Sigmoid colon (tissue), 6 donors: ENCODE measurements at regions not wholly inside any gene's neighbourhood (a gene's known extent, or its start where the extent isn't known, plus 50 kb on each side); places are given as distances from the start of the nearest gene placed in this dataset.

Source experiments
- DNase-seq: peaks from one replicate; pipeline ENCODE4 v3.0.0-alpha.2; 2019
- H3K27ac ChIP-seq, 4 donors: fragments of 200-600 bp; sonication (generic); one replicate each; pipeline ENCODE4 v1.5.1; 2016 to 2019; ENCODE audit warnings: mild to moderate bottlenecking in 1 of 4
- H3K27me3 ChIP-seq, 3 donors: fragments of 200-600 bp; sonication (generic); one replicate each; pipeline ENCODE4 v1.5.1; 2019; ENCODE audit warnings: mild to moderate bottlenecking in 1 of 3
- H3K36me3 ChIP-seq, 4 donors: fragments of 200-600 bp; sonication (generic); one replicate each; pipeline ENCODE4 v1.5.1; 2016 to 2019
- H3K4me1 ChIP-seq, 4 donors: fragments of 200-600 bp; sonication (generic); one replicate each; pipeline ENCODE4 v1.5.1; 2017 to 2019
- H3K4me3 ChIP-seq, 4 donors: fragments of 200-600 bp; sonication (generic); one replicate each; pipeline ENCODE4 v1.5.1; 2017 to 2019; ENCODE audit warnings: mild to moderate bottlenecking in 2 of 4, moderate library complexity in 1 of 4
- H3K9me3 ChIP-seq, 4 donors: fragments of 200-600 bp in 3 of 4; sonication (generic) in 3 of 4; one replicate each; pipeline versions ENCODE4 v1.5.1 to v1.6.1; 2013 to 2019
- EP300 ChIP-seq, 4 donors: sonication (generic); formaldehyde crosslinking; IDR thresholded peaks; one replicate each; pipeline ENCODE4 v1.6.1; 2017; ENCODE audit warnings: antibody characterized with exemption in 4 of 4
- POLR2A ChIP-seq, 2 donors: fragments of 450-650 bp; IDR thresholded peaks; one replicate each; pipeline ENCODE4 v1.6.1; 2016; ENCODE audit warnings: antibody characterized with exemption in 2 of 2, mild to moderate bottlenecking in 2 of 2, moderate library complexity in 2 of 2
- POLR2AphosphoS5 ChIP-seq, 4 donors: sonication (generic); formaldehyde crosslinking; IDR thresholded peaks; one replicate each; pipeline ENCODE4 v1.6.1; 2017; ENCODE audit warnings: antibody characterized with exemption in 4 of 4
- WGBS, 2 donors: extraction: QIAGEN DNeasy Blood & Tissue Kit; methylation state at CpG; one replicate each; pipeline ENCODE4 v1.1.7; 2013; 5-methylcytosine and 5-hydroxymethylcytosine counted together
- intact Hi-C: fragments of 100-400 bp; cut with DNase I; formaldehyde crosslinking; loops from one replicate; pipeline ENCODE4 v1.15.1; 2023
- TF ChIP-seq, protein P1 (sequence below), 4 experiments: fragments of 450-650 bp in 3 of 4; fragments of 200-600 bp in 1 of 4; IDR thresholded peaks; one replicate each; pipeline ENCODE4 v1.5.1; 2016 to 2019; ENCODE audit warnings: antibody characterized with exemption in 4 of 4, mild to moderate bottlenecking in 3 of 4, moderate library complexity in 2 of 4
- donor health status: healthy with polysubstance abuse.
- donor health status: healthy.

DNA sequence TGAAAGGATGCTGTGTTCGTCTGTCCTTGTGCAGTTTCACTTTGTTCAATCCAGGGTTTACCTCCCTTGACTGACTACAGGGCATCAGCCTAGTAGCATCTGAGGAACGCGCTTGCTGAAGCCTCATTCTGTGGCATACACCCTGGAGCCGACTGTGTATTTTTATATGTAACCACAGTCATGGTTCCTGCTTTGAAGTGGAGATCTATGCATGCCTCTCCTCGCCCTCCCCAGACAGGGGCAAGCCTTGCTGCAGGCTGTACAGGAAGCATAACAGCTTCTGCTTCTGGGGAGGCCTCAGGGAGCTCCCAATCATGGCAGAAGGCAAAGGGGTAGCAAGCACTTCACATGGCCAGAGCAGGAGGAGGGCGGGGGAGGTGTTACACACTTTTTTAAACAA lies 262.1 kb downstream of the BCL11B start:
- TF ChIP-seq POLR2AphosphoS5 (IDR thresholded peaks at IDR 0.05) (no peak), EP300 (IDR thresholded peaks at IDR 0.05) (no peak), POLR2A (IDR thresholded peaks at IDR 0.05) (no peak)
- TF ChIP-seq, protein P1, sequence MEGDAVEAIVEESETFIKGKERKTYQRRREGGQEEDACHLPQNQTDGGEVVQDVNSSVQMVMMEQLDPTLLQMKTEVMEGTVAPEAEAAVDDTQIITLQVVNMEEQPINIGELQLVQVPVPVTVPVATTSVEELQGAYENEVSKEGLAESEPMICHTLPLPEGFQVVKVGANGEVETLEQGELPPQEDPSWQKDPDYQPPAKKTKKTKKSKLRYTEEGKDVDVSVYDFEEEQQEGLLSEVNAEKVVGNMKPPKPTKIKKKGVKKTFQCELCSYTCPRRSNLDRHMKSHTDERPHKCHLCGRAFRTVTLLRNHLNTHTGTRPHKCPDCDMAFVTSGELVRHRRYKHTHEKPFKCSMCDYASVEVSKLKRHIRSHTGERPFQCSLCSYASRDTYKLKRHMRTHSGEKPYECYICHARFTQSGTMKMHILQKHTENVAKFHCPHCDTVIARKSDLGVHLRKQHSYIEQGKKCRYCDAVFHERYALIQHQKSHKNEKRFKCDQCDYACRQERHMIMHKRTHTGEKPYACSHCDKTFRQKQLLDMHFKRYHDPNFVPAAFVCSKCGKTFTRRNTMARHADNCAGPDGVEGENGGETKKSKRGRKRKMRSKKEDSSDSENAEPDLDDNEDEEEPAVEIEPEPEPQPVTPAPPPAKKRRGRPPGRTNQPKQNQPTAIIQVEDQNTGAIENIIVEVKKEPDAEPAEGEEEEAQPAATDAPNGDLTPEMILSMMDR (IDR thresholded peaks at IDR 0.05), result no peak
- Histone ChIP-seq H3K4me1 (no peaks in the 10 kb centered on the region), H3K4me3 (no peak overlapping the region), H3K27ac (no peak overlapping the region), H3K27me3 (no peaks in the 10 kb centered on the region), H3K9me3 (no peaks in the 10 kb centered on the region), H3K36me3 (no peaks in the 10 kb centered on the region)
- 81 to 86% methylated on average over 6 of the region's 6 CpGs for WGBS, 2 donors
- intact Hi-C loops, result no loop called here
- DNase-seq, result no peak

DNA sequence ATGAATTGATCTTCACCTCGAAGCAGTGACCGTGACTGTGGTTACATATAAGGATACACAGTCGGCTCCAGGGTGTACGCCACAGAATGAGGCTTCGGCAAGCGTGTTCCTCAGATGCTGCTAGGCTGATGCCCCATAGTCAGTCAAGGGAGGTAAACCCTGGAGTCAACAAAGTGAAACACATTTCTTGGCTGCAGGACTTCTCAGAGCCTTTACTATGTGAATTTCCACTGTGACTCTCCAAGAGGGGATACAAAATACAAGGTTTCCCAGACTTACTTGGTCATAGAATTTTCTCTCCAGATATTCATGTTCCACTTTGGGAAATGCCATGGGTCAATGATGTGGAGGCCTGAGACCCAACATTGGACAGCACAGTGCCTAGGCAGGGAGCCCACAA lies 260.6 kb downstream of the BCL11B start:
- WGBS, 2 donors, result 94 to 95% methylated on average over 6 of the region's 6 CpGs
- TF ChIP-seq, protein P1 (IDR thresholded peaks at IDR 0.05), result no peak
- TF ChIP-seq POLR2AphosphoS5 (IDR thresholded peaks at IDR 0.05), result no peak
- no peak for TF ChIP-seq EP300 (IDR thresholded peaks at IDR 0.05)
- TF ChIP-seq POLR2A (IDR thresholded peaks at IDR 0.05), result no peak
- Histone ChIP-seq H3K27ac (no peak overlapping the region), H3K27me3 (no peaks in the 10 kb centered on the region), H3K9me3 (no peaks in the 10 kb centered on the region), H3K4me3 (no peak overlapping the region), H3K36me3 (no peaks in the 10 kb centered on the region), H3K4me1 (no peaks in the 10 kb centered on the region)
- no peak for DNase-seq
- intact Hi-C loops, result no loop called here

DNA sequence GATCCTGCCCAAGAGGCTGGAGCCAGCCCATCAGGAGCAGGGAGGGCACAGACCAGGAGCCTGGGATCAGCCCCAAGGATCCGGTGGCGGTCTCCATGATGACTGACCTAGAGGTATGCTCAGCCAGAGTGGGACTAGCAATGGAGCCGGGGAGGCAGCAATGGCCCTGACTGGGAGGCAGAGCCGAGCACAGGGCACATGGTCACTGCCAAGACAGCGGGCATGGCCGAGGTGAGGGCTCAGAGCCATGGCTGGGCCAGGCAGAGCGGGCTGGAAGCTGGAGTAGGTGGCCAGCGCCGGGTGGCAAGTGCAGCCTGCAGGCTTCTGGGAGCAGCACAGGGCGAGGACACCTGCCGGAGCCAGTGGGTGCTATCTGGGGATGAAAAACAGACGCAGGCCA lies 259.3 kb downstream of the BCL11B start:
- Histone ChIP-seq H3K36me3 (no peaks in the 10 kb centered on the region), H3K9me3 (no peaks in the 10 kb centered on the region), H3K27me3 (no peaks in the 10 kb centered on the region), H3K4me1 (no peaks in the 10 kb centered on the region), H3K4me3 (no peak overlapping the region), H3K27ac (no peak overlapping the region)
- DNase-seq, result no peak
- intact Hi-C loops, result no loop called here
- TF ChIP-seq EP300 (IDR thresholded peaks at IDR 0.05) (no peak), POLR2A (IDR thresholded peaks at IDR 0.05) (no peak)
- TF ChIP-seq, protein P1 (IDR thresholded peaks at IDR 0.05), result no peak
- WGBS, 2 donors, result 84 to 88% methylated on average over 12 of the region's 12 CpGs

DNA sequence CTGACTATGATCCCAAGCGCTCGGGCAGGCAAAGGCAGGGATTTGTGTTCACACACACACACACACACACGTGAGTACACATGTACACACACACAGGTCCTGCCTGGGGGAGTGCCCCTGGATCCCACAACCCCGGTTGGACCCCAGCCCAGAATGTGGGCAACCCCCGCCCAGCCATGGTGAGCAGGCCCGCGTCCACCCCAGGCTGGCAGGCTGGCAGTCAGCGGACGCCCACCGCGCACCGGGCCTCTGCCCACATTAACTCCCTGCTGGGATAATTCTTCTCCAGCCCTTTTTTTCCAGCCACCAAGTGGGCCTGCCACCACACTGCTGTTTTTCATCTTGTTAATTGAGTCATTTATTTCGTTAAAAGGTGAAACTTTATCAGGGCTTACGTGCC lies 256.2 kb downstream of the BCL11B start:
- no peak for DNase-seq
- intact Hi-C loops, result no loop called here
- TF ChIP-seq EP300 (IDR thresholded peaks at IDR 0.05) (no peak), POLR2A (IDR thresholded peaks at IDR 0.05) (no peak), POLR2AphosphoS5 (IDR thresholded peaks at IDR 0.05) (no peak)
- TF ChIP-seq, protein P1 (IDR thresholded peaks at IDR 0.05), result no peak
- no peaks in the 10 kb centered on the region for H3K9me3 ChIP-seq
- no peaks in the 10 kb centered on the region for H3K27me3 ChIP-seq
- no peaks in the 10 kb centered on the region for H3K36me3 ChIP-seq
- H3K4me3 ChIP-seq, result no peak overlapping the region
- no peak overlapping the region for H3K27ac ChIP-seq
- WGBS, 2 donors, result 84 to 86% methylated on average over 14 of the region's 14 CpGs
- H3K4me1 ChIP-seq, result no peaks in the 10 kb centered on the region

DNA sequence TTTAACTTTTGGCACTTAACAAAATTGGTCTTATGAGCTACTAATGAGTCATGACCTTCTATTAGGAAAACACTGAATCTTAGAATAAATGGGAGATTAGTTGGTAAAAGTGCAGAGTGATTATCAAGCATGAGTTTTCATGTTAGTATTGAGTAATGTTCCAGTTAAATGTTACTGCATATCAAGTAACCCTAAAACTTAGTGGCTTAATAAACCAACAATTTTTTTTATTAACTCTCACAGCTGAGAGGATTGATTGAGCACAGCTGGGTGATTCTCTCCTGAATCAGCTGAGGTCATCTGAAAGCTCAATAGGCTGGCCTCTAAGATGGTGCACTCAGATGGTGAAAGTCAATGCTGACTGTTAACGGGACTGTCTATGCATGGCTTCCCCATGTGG lies 248.6 kb downstream of the BCL11B start:
- Histone ChIP-seq H3K4me1 (no peaks in the 10 kb centered on the region), H3K27ac (no peak overlapping the region), H3K4me3 (no peak overlapping the region), H3K36me3 (no peaks in the 10 kb centered on the region), H3K27me3 (no peaks in the 10 kb centered on the region), H3K9me3 (no peaks in the 10 kb centered on the region)
- 48 to 49% methylated on average over 1 of the region's 1 CpG for WGBS, 2 donors
- no peak for DNase-seq
- intact Hi-C loops, result no loop called here
- TF ChIP-seq EP300 (IDR thresholded peaks at IDR 0.05) (no peak), POLR2AphosphoS5 (IDR thresholded peaks at IDR 0.05) (no peak), POLR2A (IDR thresholded peaks at IDR 0.05) (no peak)
- TF ChIP-seq, protein P1 (IDR thresholded peaks at IDR 0.05), result no peak
